ENCODE measurements at regions not wholly inside any gene's neighbourhood (a gene's known extent, or its start where the extent isn't known, plus 50 kb on each side); places are given as distances from the start of the nearest gene placed in this dataset.

DNA sequence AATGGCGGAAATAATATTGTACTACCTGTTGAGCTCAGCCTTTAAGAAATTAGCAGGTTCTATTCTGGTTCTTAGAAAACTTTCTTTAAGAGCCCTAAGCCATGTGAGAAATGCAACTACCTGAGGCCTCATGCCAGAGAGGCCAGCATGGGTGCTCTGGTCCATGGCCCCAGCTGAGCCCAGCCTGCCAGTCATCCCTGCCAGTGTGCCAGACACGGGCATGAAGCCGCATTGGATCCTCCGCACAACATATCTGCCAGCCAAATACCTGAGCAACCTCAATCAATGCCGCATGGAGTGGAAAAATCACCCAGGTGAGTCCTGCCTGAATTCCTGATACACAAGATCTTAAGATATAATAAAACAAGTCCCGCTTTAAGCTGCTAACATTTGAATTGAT is 91.8 kb downstream of the C21orf91 start:
- DNase-seq (ENCODE audit: low read depth, low spot score) (no peak), FAIRE-seq (no peak)
- Histone ChIP-seq H3K27ac (ENCODE audit: control insufficient read depth, insufficient read depth, low read length) (no peak overlapping the region), H3K79me2 (ENCODE audit: control insufficient read depth, insufficient read depth, low read length) (no peaks in the 10 kb centered on the region), H3K4me2 (ENCODE audit: control insufficient read depth, extremely low read depth, insufficient read depth, low read depth, low read length) (no peak overlapping the region), H3K9ac (ENCODE audit: control insufficient read depth, extremely low read depth, insufficient read depth, low read length) (no peak overlapping the region), H3K36me3 (ENCODE audit: control insufficient read depth in 2 of 2, extremely low read depth in 1 of 2, insufficient read depth in 2 of 2, low read length in 2 of 2) (no peaks in the 10 kb centered on the region), H3K4me3 (ENCODE audit: control insufficient read depth in 2 of 3, extremely low read depth in 1 of 3, insufficient read depth in 2 of 3, low read depth in 1 of 3, low read length in 3 of 3) (no peak overlapping the region), H3K4me1 (ENCODE audit: control insufficient read depth, extremely low read depth, insufficient read depth, low read length) (peaks cover 3% of the 10 kb centered on the region), H3K27me3 (ENCODE audit: control insufficient read depth, extremely low read depth, insufficient read depth, low read length) (no peaks in the 10 kb centered on the region), H3K9me3 (ENCODE audit: control insufficient read depth, low read depth, low read length) (no peaks in the 10 kb centered on the region), H4K20me1 (ENCODE audit: control insufficient read depth, extremely low read depth, insufficient read depth, low read length) (no peaks in the 10 kb centered on the region), H3K9me1 (ENCODE audit: control insufficient read depth, extremely low read depth, insufficient read depth, low read length) (no peaks in the 10 kb centered on the region), H2AFZ (ENCODE audit: control insufficient read depth, low read length) (no peak overlapping the region)
- TF ChIP-seq EZH2 (IDR thresholded peaks at IDR 0.05; ENCODE audit: low read length) (no peak), CTCF (optimal IDR thresholded peaks at IDR 0.05 in 1 of 3, IDR thresholded peaks at IDR 0.05 in 1 of 3, conservative IDR thresholded peaks at IDR 0.05 in 1 of 3; ENCODE audit: extremely low read depth in 1 of 3, insufficient read depth in 2 of 3, low read length in 3 of 3) (no peak)
- dilution Hi-C loops (cut with MboI; ENCODE audit: extremely low pct_ligation_motif_present, low sequenced_read_pairs): no loop called here

DNA sequence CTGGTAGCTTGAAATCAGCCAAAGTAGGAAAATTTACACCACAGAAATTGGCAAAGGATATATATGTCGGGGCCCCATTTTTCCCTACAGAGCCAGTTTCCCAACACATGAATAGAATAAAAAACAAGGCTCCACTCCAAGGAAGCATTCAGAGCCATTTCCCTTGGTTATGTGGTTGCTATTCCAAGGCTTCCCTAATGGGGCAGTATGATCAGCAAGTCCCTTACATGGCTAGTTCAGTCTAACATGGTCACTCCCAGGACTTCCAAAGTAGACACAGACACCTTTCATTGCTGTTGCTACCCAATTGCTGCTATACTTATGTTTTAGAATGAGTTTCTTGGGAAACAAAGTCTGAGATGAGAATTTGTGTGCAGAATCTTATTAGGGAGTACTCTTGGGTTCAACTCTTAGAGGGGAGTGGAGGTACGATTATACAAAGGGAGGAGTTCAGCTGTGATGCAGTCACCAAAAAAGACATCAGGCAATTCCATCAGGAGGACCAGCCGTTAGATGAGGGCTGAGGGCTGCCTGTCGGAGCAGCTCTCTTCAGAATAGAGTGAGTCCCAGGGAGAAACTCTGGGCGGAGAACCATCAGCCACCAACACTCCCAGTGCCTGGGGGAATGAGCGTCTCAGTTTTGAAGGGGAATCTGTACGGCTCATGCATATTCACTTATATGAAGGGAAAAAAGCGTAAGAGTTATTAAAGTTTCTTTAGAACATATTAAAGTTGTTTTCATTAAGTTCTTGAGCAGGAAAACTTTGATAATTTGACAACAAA is 92.9 kb downstream of the C21orf91 start:
- TF ChIP-seq EZH2 (IDR thresholded peaks at IDR 0.05; ENCODE audit: low read length) (no peak), CTCF (optimal IDR thresholded peaks at IDR 0.05 in 1 of 3, IDR thresholded peaks at IDR 0.05 in 1 of 3, conservative IDR thresholded peaks at IDR 0.05 in 1 of 3; ENCODE audit: extremely low read depth in 1 of 3, insufficient read depth in 2 of 3, low read length in 3 of 3) (peak; percentile 38 to 54 (median 41))
- Histone ChIP-seq H3K36me3 (ENCODE audit: control insufficient read depth in 2 of 2, extremely low read depth in 1 of 2, insufficient read depth in 2 of 2, low read length in 2 of 2) (no peaks in the 10 kb centered on the region), H3K79me2 (ENCODE audit: control insufficient read depth, insufficient read depth, low read length) (no peaks in the 10 kb centered on the region), H3K4me1 (ENCODE audit: control insufficient read depth, extremely low read depth, insufficient read depth, low read length) (peaks cover 3% of the 10 kb centered on the region), H3K27me3 (ENCODE audit: control insufficient read depth, extremely low read depth, insufficient read depth, low read length) (no peaks in the 10 kb centered on the region), H3K4me2 (ENCODE audit: control insufficient read depth, extremely low read depth, insufficient read depth, low read depth, low read length) (no peak overlapping the region), H2AFZ (ENCODE audit: control insufficient read depth, low read length) (peak overlapping the region; percentile 49), H3K9me3 (ENCODE audit: control insufficient read depth, low read depth, low read length) (no peaks in the 10 kb centered on the region), H3K4me3 (ENCODE audit: control insufficient read depth in 2 of 3, extremely low read depth in 1 of 3, insufficient read depth in 2 of 3, low read depth in 1 of 3, low read length in 3 of 3) (no peak overlapping the region), H4K20me1 (ENCODE audit: control insufficient read depth, extremely low read depth, insufficient read depth, low read length) (no peaks in the 10 kb centered on the region), H3K9me1 (ENCODE audit: control insufficient read depth, extremely low read depth, insufficient read depth, low read length) (no peaks in the 10 kb centered on the region), H3K9ac (ENCODE audit: control insufficient read depth, extremely low read depth, insufficient read depth, low read length) (no peak overlapping the region), H3K27ac (ENCODE audit: control insufficient read depth, insufficient read depth, low read length) (no peak overlapping the region)
- no peak for FAIRE-seq
- DNase-seq (ENCODE audit: low read depth, low spot score): no peak
- dilution Hi-C loops (cut with MboI; ENCODE audit: extremely low pct_ligation_motif_present, low sequenced_read_pairs): no loop called here

All from keratinocyte (primary cell).